ENCODE measurements at regions not wholly inside any gene's neighbourhood (a gene's known extent, or its start where the extent isn't known, plus 50 kb on each side); places are given as distances from the start of the nearest gene placed in this dataset.
"Not testable (repeated sequence)": the region's sequence is repeated elsewhere in the genome, so short reads cannot be mapped to it uniquely, and the experiment has no call there.

DNA sequence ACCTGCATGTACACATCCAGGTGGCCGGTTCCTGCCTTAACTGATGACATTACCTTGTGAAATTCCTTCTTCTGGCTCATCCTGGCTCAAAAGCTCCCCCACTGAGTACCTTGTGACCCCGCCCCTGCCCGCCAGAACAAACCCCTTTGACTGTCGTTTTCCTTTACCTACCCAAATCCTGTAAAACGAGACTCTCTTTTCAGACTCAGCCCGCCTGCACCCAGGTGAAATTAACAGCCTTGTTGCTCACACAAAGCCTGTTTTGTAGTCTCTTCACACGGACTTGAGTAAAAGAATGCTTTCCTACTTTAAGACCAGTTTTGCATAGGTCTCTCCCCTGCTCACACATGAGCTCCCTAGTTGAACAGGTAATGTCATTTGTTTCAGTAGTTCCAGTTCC lies 667.4 kb upstream of the GBE1 start:
- not testable (repeated sequence) for H3K4me1 ChIP-seq (ENCODE audit: control insufficient read depth, insufficient read depth, low read length); H3K36me3 ChIP-seq (ENCODE audit: insufficient read depth, low read length); H3K9ac ChIP-seq (ENCODE audit: low read depth, low read length); H3K9me3 ChIP-seq (replicated peaks; ENCODE audit: low read length); H3K27me3 ChIP-seq (ENCODE audit: control insufficient read depth, insufficient read depth, low read length); H3K4me3 ChIP-seq (ENCODE audit: low read length); H3K4me2 ChIP-seq (ENCODE audit: low read length)

DNA sequence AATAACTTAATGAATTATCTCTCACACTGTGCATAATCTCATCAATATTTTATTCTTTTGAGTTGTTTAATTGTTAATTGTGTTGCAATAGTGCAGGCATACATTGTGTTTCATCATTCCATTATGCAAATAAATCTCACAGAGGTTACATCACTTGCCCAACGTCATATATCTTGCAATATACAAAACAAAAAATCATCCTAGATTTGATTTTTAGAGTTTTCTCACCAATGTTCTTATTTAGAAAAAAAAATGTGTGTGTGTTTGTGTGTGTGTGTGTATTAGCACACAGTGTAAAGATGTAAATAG lies 662.5 kb upstream of the GBE1 start:
- Histone ChIP-seq H3K4me3 (ENCODE audit: low read length) (no peak overlapping the region), H3K36me3 (ENCODE audit: insufficient read depth, low read length) (no peaks in the 10 kb centered on the region), H3K4me1 (ENCODE audit: control insufficient read depth, insufficient read depth, low read length) (no peaks in the 10 kb centered on the region), H3K4me2 (ENCODE audit: low read length) (no peak overlapping the region), H3K9ac (ENCODE audit: low read depth, low read length) (no peak overlapping the region), H3K27me3 (ENCODE audit: control insufficient read depth, insufficient read depth, low read length) (no peaks in the 10 kb centered on the region), H3K9me3 (replicated peaks; ENCODE audit: low read length) (no peaks in the 10 kb centered on the region)

DNA sequence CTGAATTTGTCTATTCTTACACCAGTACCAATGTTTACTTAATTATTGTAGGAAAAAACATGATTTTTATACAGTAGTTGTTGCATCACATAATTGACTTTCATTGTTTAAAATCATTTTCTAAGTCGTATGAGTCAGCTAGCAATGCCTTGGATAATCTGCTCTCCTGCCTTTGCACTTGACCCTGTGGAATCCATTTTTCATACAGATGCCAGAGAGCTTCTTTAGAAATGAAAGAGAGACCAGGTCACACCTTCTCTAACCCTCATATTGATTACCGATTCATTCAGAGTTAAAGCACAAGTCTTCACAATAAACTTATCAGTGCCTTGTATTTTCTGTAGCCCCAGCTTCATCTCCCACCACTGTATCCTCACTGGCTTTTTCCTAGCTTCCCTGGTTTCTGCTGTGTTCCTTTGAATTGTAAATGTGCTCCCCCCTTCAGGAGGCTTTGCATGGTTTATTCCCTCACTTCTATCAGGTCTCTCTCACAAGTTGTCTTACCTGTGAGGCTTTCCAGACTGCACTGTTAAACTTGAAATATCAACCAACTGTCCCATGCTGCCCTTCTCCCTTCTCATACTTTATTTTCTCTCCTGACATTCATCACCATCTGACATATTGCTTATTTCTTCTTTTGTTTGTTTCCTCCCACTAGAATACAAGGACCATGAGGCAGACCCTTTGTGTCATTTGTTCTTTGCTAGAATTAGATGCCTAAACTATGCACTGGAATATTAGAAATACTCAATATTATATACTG lies 662.0 kb upstream of the GBE1 start:
- Histone ChIP-seq H3K9ac (ENCODE audit: low read depth, low read length) (no peak overlapping the region), H3K4me2 (ENCODE audit: low read length) (no peak overlapping the region), H3K4me1 (ENCODE audit: control insufficient read depth, insufficient read depth, low read length) (no peaks in the 10 kb centered on the region), H3K9me3 (replicated peaks; ENCODE audit: low read length) (no peaks in the 10 kb centered on the region), H3K36me3 (ENCODE audit: insufficient read depth, low read length) (no peaks in the 10 kb centered on the region), H3K4me3 (ENCODE audit: low read length) (no peak overlapping the region), H3K27me3 (ENCODE audit: control insufficient read depth, insufficient read depth, low read length) (no peaks in the 10 kb centered on the region)

DNA sequence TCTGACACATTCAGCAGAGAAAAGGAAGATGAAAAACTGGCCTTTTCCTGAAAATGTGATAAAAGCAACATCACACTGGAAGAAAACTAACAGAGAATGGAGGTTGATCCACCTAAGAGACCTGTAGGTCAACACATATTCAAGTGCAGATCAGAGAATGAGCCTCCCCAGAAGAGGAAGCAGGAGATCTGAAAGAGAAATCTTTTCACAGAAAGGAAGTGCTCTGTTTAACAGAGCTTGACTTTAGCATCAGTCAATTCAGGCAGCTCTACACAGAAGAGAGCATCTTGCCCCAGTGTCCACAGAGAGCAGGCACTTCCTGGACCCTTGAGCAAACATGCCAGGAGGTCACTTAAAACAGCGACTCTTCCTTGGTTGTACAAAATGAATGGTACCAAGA lies 655.4 kb upstream of the GBE1 start:
- H3K4me2 ChIP-seq (ENCODE audit: low read length) = no peak overlapping the region
- H3K4me1 ChIP-seq (ENCODE audit: control insufficient read depth, insufficient read depth, low read length) = no peaks in the 10 kb centered on the region

DNA sequence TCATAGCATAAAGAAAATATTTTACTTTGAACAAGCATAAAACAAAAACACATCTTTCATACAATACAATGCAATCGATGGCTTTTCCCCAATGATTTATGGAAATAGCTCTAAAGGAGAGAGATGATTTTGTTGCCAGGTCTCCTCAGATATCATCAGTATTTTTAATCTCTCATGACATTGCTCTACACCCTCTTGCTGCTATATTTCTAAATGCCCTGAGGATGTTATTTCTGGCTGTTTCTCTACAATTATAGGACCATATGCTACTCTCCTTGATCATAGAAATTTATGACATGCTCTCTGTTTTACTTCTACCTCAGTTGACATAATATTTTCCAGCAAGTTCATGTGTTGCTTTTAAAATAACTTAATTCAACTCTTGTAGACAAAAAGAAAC lies 654.9 kb upstream of the GBE1 start:
- Histone ChIP-seq H3K4me3 (ENCODE audit: low read length) (no peak overlapping the region), H3K36me3 (ENCODE audit: insufficient read depth, low read length) (no peaks in the 10 kb centered on the region), H3K4me1 (ENCODE audit: control insufficient read depth, insufficient read depth, low read length) (no peaks in the 10 kb centered on the region)

More for the DNA sequence above, 655.4 kb upstream of the GBE1 start:
- Histone ChIP-seq H3K36me3 (ENCODE audit: insufficient read depth, low read length) (no peaks in the 10 kb centered on the region), H3K27me3 (ENCODE audit: control insufficient read depth, insufficient read depth, low read length) (no peaks in the 10 kb centered on the region), H3K9me3 (replicated peaks; ENCODE audit: low read length) (no peaks in the 10 kb centered on the region), H3K4me3 (ENCODE audit: low read length) (no peak overlapping the region), H3K9ac (ENCODE audit: low read depth, low read length) (no peak overlapping the region)

DNA sequence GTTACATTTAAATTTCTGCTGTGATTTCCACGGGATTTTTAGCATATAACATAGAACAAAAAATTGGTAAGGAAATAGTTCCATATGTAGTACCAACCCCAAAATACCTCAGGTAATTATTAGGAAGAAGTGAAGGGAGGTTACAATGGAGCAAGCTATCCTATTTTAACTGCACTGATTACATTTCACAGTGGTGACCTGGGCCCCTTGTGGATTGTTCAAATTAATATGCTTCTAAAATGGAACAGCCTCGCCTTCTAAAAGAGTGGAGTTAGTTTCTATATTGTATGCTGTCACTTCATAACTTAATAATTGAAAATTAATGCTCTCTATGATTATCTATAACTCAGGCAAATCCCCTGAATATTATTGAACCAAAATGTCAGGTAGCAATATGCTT lies 651.7 kb upstream of the GBE1 start:
- no peaks in the 10 kb centered on the region for H3K4me1 ChIP-seq (ENCODE audit: control insufficient read depth, insufficient read depth, low read length)
- no peaks in the 10 kb centered on the region for H3K27me3 ChIP-seq (ENCODE audit: control insufficient read depth, insufficient read depth, low read length)
- no peaks in the 10 kb centered on the region for H3K9me3 ChIP-seq (replicated peaks; ENCODE audit: low read length)
- H3K9ac ChIP-seq (ENCODE audit: low read depth, low read length) = no peak overlapping the region
- no peak overlapping the region for H3K4me2 ChIP-seq (ENCODE audit: low read length)
- H3K36me3 ChIP-seq (ENCODE audit: insufficient read depth, low read length) = no peaks in the 10 kb centered on the region
- H3K4me3 ChIP-seq (ENCODE audit: low read length) = no peak overlapping the region

More for the DNA sequence above, 654.9 kb upstream of the GBE1 start:
- no peak overlapping the region for H3K9ac ChIP-seq (ENCODE audit: low read depth, low read length)
- no peak overlapping the region for H3K4me2 ChIP-seq (ENCODE audit: low read length)
- H3K27me3 ChIP-seq (ENCODE audit: control insufficient read depth, insufficient read depth, low read length) = no peaks in the 10 kb centered on the region
- no peaks in the 10 kb centered on the region for H3K9me3 ChIP-seq (replicated peaks; ENCODE audit: low read length)

DNA sequence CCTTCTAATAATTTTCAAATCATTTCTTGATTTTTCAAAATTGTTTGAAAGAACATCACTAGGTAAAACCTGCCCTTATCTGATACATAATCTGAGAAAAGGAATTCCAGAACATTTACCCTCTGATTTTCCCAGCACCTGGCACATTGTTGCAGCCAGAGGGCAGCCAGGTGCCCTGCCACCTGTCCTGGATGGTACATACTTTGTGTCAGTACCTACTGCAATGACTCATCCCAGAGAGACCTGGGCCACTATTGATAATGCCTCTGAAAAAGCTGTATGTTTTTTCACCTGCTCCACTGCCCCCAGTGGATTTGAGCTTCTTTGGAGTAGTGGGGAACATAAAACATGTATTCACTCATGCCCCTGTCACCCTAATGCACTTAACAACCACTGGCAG lies 648.9 kb upstream of the GBE1 start:
- Histone ChIP-seq H3K4me3 (ENCODE audit: low read length) (no peak overlapping the region), H3K4me1 (ENCODE audit: control insufficient read depth, insufficient read depth, low read length) (no peaks in the 10 kb centered on the region), H3K9me3 (replicated peaks; ENCODE audit: low read length) (no peaks in the 10 kb centered on the region), H3K36me3 (ENCODE audit: insufficient read depth, low read length) (no peaks in the 10 kb centered on the region), H3K9ac (ENCODE audit: low read depth, low read length) (no peak overlapping the region), H3K27me3 (ENCODE audit: control insufficient read depth, insufficient read depth, low read length) (no peaks in the 10 kb centered on the region), H3K4me2 (ENCODE audit: low read length) (no peak overlapping the region)

DNA sequence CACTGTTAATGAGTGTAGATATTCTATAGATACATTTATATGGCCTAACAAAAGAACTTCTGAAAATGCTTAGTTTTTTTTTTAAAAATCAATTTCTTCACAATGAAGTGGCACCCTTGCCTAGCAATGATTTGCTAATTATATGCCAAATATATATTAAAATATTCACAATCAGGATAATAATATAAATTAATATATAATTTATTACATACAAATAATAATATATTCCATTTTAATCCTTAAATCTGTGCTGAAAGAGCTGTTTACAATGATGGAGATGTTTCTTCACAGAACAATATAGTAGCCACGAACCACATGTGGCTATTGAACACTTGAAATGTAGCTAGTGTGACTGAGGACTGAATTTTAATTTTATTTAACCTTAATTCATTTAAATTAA lies 648.4 kb upstream of the GBE1 start:
- no peak overlapping the region for H3K9ac ChIP-seq (ENCODE audit: low read depth, low read length)
- H3K36me3 ChIP-seq (ENCODE audit: insufficient read depth, low read length) = no peaks in the 10 kb centered on the region
- no peak overlapping the region for H3K4me2 ChIP-seq (ENCODE audit: low read length)
- no peaks in the 10 kb centered on the region for H3K4me1 ChIP-seq (ENCODE audit: control insufficient read depth, insufficient read depth, low read length)
- H3K4me3 ChIP-seq (ENCODE audit: low read length) = no peak overlapping the region
- no peaks in the 10 kb centered on the region for H3K9me3 ChIP-seq (replicated peaks; ENCODE audit: low read length)
- no peaks in the 10 kb centered on the region for H3K27me3 ChIP-seq (ENCODE audit: control insufficient read depth, insufficient read depth, low read length)

DNA sequence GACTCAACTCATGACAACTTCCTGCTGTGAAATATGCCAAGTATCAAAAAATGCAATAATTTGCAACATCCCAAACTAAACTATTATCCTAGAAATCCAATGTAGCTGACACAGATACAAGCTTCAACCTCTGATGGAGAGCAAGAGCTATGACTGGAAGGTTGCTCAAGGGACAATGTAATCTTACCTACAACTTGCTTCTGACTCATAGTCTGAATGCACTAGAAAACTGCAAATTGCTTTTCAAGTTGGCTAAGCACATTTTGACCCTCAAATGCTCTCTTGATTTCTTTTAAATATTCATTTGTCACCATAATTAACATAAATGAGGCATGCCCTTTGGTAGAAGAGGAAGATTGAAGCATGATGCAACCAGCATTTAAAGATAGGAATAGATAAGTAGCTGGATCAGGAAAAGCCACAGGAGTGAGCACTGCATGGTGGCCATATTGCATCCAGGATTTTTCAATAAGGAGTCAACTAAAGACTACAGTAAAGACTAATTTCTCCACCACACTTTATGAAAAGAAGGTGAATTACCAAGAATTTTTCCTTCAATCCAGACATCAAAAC lies 630.8 kb upstream of the GBE1 start:
- no peaks in the 10 kb centered on the region for H3K9me3 ChIP-seq (replicated peaks; ENCODE audit: low read length)
- no peaks in the 10 kb centered on the region for H3K36me3 ChIP-seq (ENCODE audit: insufficient read depth, low read length)
- no peaks in the 10 kb centered on the region for H3K4me1 ChIP-seq (ENCODE audit: control insufficient read depth, insufficient read depth, low read length)
- H3K27me3 ChIP-seq (ENCODE audit: control insufficient read depth, insufficient read depth, low read length) = no peaks in the 10 kb centered on the region
- no peak overlapping the region for H3K4me3 ChIP-seq (ENCODE audit: low read length)
- no peak overlapping the region for H3K9ac ChIP-seq (ENCODE audit: low read depth, low read length)
- H3K4me2 ChIP-seq (ENCODE audit: low read length) = no peak overlapping the region

DNA sequence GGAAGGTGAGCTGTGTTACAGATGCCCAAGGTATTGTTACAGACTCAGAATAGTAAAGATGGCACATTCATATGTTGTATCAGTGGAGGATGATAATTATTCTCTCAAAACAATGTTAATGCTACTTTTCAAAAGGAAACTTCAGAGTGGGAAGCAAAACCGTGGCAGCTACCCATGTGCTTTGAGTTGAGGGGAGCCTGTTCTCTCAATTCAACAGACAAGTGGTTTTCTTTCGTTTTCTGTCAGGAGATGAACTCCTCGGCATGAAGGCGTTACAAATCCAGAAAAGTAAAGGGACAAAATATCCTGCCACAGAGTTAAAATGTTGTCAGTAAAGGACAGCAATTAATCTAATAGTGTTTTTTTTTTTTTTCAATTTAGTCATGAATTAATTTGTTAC lies 629.4 kb upstream of the GBE1 start:
- no peak overlapping the region for H3K4me3 ChIP-seq (ENCODE audit: low read length)
- no peaks in the 10 kb centered on the region for H3K27me3 ChIP-seq (ENCODE audit: control insufficient read depth, insufficient read depth, low read length)
- H3K4me2 ChIP-seq (ENCODE audit: low read length) = no peak overlapping the region
- H3K4me1 ChIP-seq (ENCODE audit: control insufficient read depth, insufficient read depth, low read length) = no peaks in the 10 kb centered on the region
- no peaks in the 10 kb centered on the region for H3K9me3 ChIP-seq (replicated peaks; ENCODE audit: low read length)
- H3K9ac ChIP-seq (ENCODE audit: low read depth, low read length) = no peak overlapping the region
- no peaks in the 10 kb centered on the region for H3K36me3 ChIP-seq (ENCODE audit: insufficient read depth, low read length)

DNA sequence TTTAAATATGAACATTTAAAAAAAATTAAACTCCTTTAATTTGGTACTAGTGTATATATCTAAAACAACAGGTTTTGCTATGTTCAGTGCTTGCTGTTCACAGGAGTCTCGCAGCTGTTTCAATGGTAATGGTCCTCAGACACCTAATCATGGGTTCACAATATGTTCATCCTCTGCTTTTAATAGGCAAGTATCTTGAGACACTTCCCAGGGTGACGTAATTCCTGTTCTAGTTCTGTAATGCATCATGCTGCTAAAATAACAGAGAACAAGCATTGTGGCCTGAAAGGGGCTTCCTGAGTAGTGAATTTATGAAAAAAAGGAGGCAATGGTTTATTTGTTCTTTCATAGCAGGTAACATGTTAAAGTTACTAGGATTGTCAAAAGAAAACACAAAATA lies 625.2 kb upstream of the GBE1 start:
- H3K4me1 ChIP-seq (ENCODE audit: control insufficient read depth, insufficient read depth, low read length) = no peaks in the 10 kb centered on the region
- no peaks in the 10 kb centered on the region for H3K36me3 ChIP-seq (ENCODE audit: insufficient read depth, low read length)
- H3K27me3 ChIP-seq (ENCODE audit: control insufficient read depth, insufficient read depth, low read length) = no peaks in the 10 kb centered on the region
- no peak overlapping the region for H3K9ac ChIP-seq (ENCODE audit: low read depth, low read length)
- H3K4me2 ChIP-seq (ENCODE audit: low read length) = no peak overlapping the region
- no peak overlapping the region for H3K4me3 ChIP-seq (ENCODE audit: low read length)
- H3K9me3 ChIP-seq (replicated peaks; ENCODE audit: low read length) = no peaks in the 10 kb centered on the region

DNA sequence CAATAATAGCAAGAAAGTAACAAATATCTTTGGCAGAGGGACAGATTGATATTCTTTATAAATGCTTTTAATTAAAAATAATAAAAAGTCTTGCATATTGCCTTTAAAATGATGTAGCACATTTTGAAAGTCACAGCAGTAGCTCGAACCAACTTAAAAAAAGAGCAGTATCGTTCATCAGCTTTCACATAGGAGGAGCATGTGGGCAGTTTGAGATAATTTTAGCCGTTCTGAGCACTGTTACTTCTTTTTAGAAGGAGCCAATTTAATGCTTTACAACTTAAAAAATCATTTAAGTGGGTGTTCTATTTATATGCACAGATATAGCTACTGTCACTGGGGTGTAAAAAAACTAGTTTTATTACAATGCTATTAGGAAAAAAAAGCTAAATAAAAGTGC lies 622.7 kb upstream of the GBE1 start:
- Histone ChIP-seq H3K9me3 (replicated peaks; ENCODE audit: low read length) (no peaks in the 10 kb centered on the region), H3K27me3 (ENCODE audit: control insufficient read depth, insufficient read depth, low read length) (no peaks in the 10 kb centered on the region), H3K36me3 (ENCODE audit: insufficient read depth, low read length) (no peaks in the 10 kb centered on the region), H3K4me2 (ENCODE audit: low read length) (no peak overlapping the region), H3K9ac (ENCODE audit: low read depth, low read length) (no peak overlapping the region), H3K4me1 (ENCODE audit: control insufficient read depth, insufficient read depth, low read length) (no peaks in the 10 kb centered on the region), H3K4me3 (ENCODE audit: low read length) (no peak overlapping the region)

Measured in skeletal muscle satellite cell (primary cell).